ENCODE measurements at regions not wholly inside any gene's neighbourhood (a gene's known extent, or its start where the extent isn't known, plus 50 kb on each side); places are given as distances from the start of the nearest gene placed in this dataset.

GRCh38 chr16:11416228-11417001 lies 71.2 kb downstream of the RMI2 start:
- TF ChIP-seq CTCF (conservative IDR thresholded peaks at IDR 0.05) (no peak), EZH2 (IDR thresholded peaks at IDR 0.05; ENCODE audit: low read depth) (no peak)

All from PC-9 (cell line).